CD14-positive monocyte (primary cell): ENCODE measurements at regions not wholly inside any gene's neighbourhood (a gene's known extent, or its start where the extent isn't known, plus 50 kb on each side); places are given as distances from the start of the nearest gene placed in this dataset.

Experiments used
- DNase-seq, 3 donors: peaks; one replicate each; pipeline ENCODE4 v3.0.0-alpha.2; 2011 to 2022
- H2AFZ ChIP-seq: 2 replicates; pipeline ENCODE4 v1.6.0; 2012; ENCODE audit warnings: mild to moderate bottlenecking, low read depth, low read length, inconsistent platforms; ENCODE audit not compliant: insufficient read depth, poor library complexity, severe bottlenecking
- H3K27ac ChIP-seq, 2 donors: 1 replicate in 1 of 2; 2 replicates in 1 of 2; pipeline ENCODE4 v1.5.1; 2012 to 2013; ENCODE audit warnings: low read length in 2 of 2, control low read depth in 1 of 2, inconsistent platforms in 1 of 2, low read depth in 1 of 2, mild to moderate bottlenecking in 1 of 2
- H3K27me3 ChIP-seq, 2 donors: one replicate each; pipeline versions ENCODE4 v1.6.0 to v1.6.1; 2011 to 2013; ENCODE audit warnings: low read length in 2 of 2; ENCODE audit not compliant: control insufficient read depth in 2 of 2, insufficient read depth in 2 of 2
- H3K36me3 ChIP-seq, 2 donors: replicated peaks in 1 of 2; 1 replicate in 1 of 2; 2 replicates in 1 of 2; pipeline versions ENCODE4 v1.5.1 to v1.6.1; 2012 to 2013; ENCODE audit warnings: low read length in 2 of 2, control low read depth in 1 of 2, inconsistent platforms in 1 of 2, mild to moderate bottlenecking in 1 of 2; ENCODE audit not compliant: insufficient read depth in 2 of 2, control insufficient read depth in 1 of 2
- H3K4me1 ChIP-seq, 2 donors: 1 replicate in 1 of 2; 2 replicates in 1 of 2; pipeline versions ENCODE4 v1.5.1 to v1.6.1; 2012 to 2013; ENCODE audit warnings: low read length in 2 of 2, control low read depth in 1 of 2, inconsistent platforms in 1 of 2, mild to moderate bottlenecking in 1 of 2, moderate library complexity in 1 of 2; ENCODE audit not compliant: insufficient read depth in 2 of 2, control insufficient read depth in 1 of 2
- H3K4me2 ChIP-seq: replicated peaks from 2 replicates; pipeline ENCODE3; 2012; ENCODE audit warnings: low read length, moderate library complexity, mild to moderate bottlenecking; ENCODE audit not compliant: poor library complexity, severe bottlenecking; ENCODE audit errors: extremely low read depth
- H3K4me3 ChIP-seq, 3 experiments: fragments of 200-600 bp in 1 of 3; sonication (generic) in 1 of 3; replicated peaks in 1 of 3; 1 replicate in 2 of 3; 2 replicates in 1 of 3; pipeline ENCODE4 v1.5.1; 2011 to 2013; ENCODE audit warnings: low read length in 3 of 3, mild to moderate bottlenecking in 3 of 3, control low read depth in 2 of 3, low read depth in 2 of 3, inconsistent platforms in 1 of 3, moderate library complexity in 1 of 3
- H3K79me2 ChIP-seq: 2 replicates; pipeline ENCODE4 v1.6.0; 2012; ENCODE audit warnings: mild to moderate bottlenecking, control low read depth, inconsistent platforms, low read length, moderate library complexity; ENCODE audit not compliant: insufficient read depth
- H3K9ac ChIP-seq: 2 replicates; pipeline ENCODE4 v1.6.0; 2017; ENCODE audit warnings: low read length, mild to moderate bottlenecking; ENCODE audit not compliant: insufficient read depth, poor library complexity, severe bottlenecking
- H3K9me3 ChIP-seq, 2 donors: replicated peaks in 1 of 2; 1 replicate in 1 of 2; 2 replicates in 1 of 2; pipeline versions ENCODE4 v1.5.1 to v1.6.1; 2012 to 2013; ENCODE audit warnings: low read length in 2 of 2, control low read depth in 1 of 2; ENCODE audit not compliant: control insufficient read depth in 1 of 2, insufficient read depth in 1 of 2
- H4K20me1 ChIP-seq: 2 replicates; pipeline ENCODE4 v1.6.0; 2012; ENCODE audit warnings: mild to moderate bottlenecking, low read length, control low read depth, moderate library complexity; ENCODE audit not compliant: insufficient read depth
- H3K27ac Mint-ChIP-seq, 7 donors: one replicate each; pipeline ENCODE4 v1.8.0; 2020; ENCODE audit warnings: mild to moderate bottlenecking in 7 of 7, mixed read lengths in 7 of 7, moderate library complexity in 6 of 7, inconsistent platforms in 2 of 7
- H3K27me3 Mint-ChIP-seq, 3 donors: one replicate each; pipeline ENCODE4 v1.8.0; 2021 to 2022; ENCODE audit warnings: low read depth in 3 of 3, mild to moderate bottlenecking in 3 of 3, mixed read lengths in 3 of 3, moderate library complexity in 3 of 3, inconsistent platforms in 1 of 3
- H3K36me3 Mint-ChIP-seq, 2 donors: one replicate each; pipeline ENCODE4 v1.8.0; 2020; ENCODE audit warnings: mixed read lengths in 2 of 2, inconsistent platforms in 1 of 2, mild to moderate bottlenecking in 1 of 2
- H3K4me1 Mint-ChIP-seq: one replicate; pipeline ENCODE4 v1.8.0; 2020; ENCODE audit warnings: mild to moderate bottlenecking, mixed read lengths
- H3K4me3 Mint-ChIP-seq, 2 donors: one replicate each; pipeline ENCODE4 v1.8.0; 2020; ENCODE audit warnings: mild to moderate bottlenecking in 2 of 2, mixed read lengths in 2 of 2, moderate library complexity in 1 of 2
- H3K9me3 Mint-ChIP-seq, 7 donors: one replicate each; pipeline ENCODE4 v1.8.0; 2020 to 2022; ENCODE audit warnings: mixed read lengths in 7 of 7, mild to moderate bottlenecking in 6 of 7, moderate library complexity in 6 of 7, inconsistent platforms in 2 of 7
- CTCF ChIP-seq: fragments of 200-600 bp; IDR thresholded peaks from one replicate; pipeline ENCODE4 v1.8.0; 2022; ENCODE audit warnings: antibody characterized with exemption, mild to moderate bottlenecking
- WGBS: methylation state at CpG from one replicate; pipeline ENCODE4 v1.1.5; 2013; ENCODE audit warnings: missing lambda C conversion rate; ENCODE audit not compliant: insufficient coverage; 5-methylcytosine and 5-hydroxymethylcytosine counted together
- intact Hi-C, 2 donors: fragments of 100-400 bp; cut with micrococcal nuclease; formaldehyde crosslinking; loops; one replicate each; pipeline versions ENCODE4 v1.15.0 to v1.15.1; 2023

- WGBS, result 100% methylated on average over 1 of the region's 2 CpGs
- Histone ChIP-seq H3K79me2 (no peaks in the 10 kb centered on the region), H3K27me3 (no peaks in the 10 kb centered on the region), H3K27ac (no peak overlapping the region), H3K9ac (no peak overlapping the region), H3K9me3 (peaks cover 0 to 4% of the 10 kb centered on the region in 2 donors), H3K4me3 (no peak overlapping the region), H3K36me3 (no peaks in the 10 kb centered on the region), H3K4me1 (no peaks in the 10 kb centered on the region), H4K20me1 (no peaks in the 10 kb centered on the region), H2AFZ (no peak overlapping the region), H3K4me2 (no peak overlapping the region)
- Mint-ChIP-seq H3K4me1 (no peaks in the 10 kb centered on the region), H3K27me3 (peaks cover 0 to 1% (median 0%) of the 10 kb centered on the region in 3 donors), H3K36me3 (no peaks in the 10 kb centered on the region), H3K4me3 (no peak overlapping the region), H3K9me3 (peaks cover 0 to 3% (median 0%) of the 10 kb centered on the region in 7 donors), H3K27ac (no peak overlapping the region)
- intact Hi-C loops, result no loop called here
- no peak for DNase-seq
- no peak for TF ChIP-seq CTCF
Measured at GRCh38 chrX:95367286-95367685, 1317.4 kb upstream of the DIAPH2 start.

GRCh38 chrX:95382799-95383198 lies 1301.8 kb upstream of the DIAPH2 start:
- Histone ChIP-seq H3K36me3 (no peaks in the 10 kb centered on the region), H3K9ac (no peak overlapping the region), H3K9me3 (no peaks in the 10 kb centered on the region), H3K27ac (no peak overlapping the region), H3K79me2 (no peaks in the 10 kb centered on the region), H2AFZ (no peak overlapping the region), H4K20me1 (no peaks in the 10 kb centered on the region), H3K27me3 (no peaks in the 10 kb centered on the region), H3K4me1 (no peaks in the 10 kb centered on the region), H3K4me2 (no peak overlapping the region), H3K4me3 (no peak overlapping the region)
- no peak for DNase-seq
- intact Hi-C loops, result no loop called here
- H3K27me3 Mint-ChIP-seq, result peaks cover 0 to 2% (median 0%) of the 10 kb centered on the region in 3 donors
- H3K9me3 Mint-ChIP-seq, result peaks cover 0 to 2% (median 0%) of the 10 kb centered on the region in 7 donors
- H3K4me1 Mint-ChIP-seq, result no peaks in the 10 kb centered on the region
- no peak for TF ChIP-seq CTCF
- H3K27ac Mint-ChIP-seq, result no peak overlapping the region
- no peak overlapping the region for H3K4me3 Mint-ChIP-seq
- H3K36me3 Mint-ChIP-seq, result no peaks in the 10 kb centered on the region
